SK-N-SH treated with all-trans-retinoic acid at 6 μM for 48 hours (cell line): ENCODE measurements at regions not wholly inside any gene's neighbourhood (a gene's known extent, or its start where the extent isn't known, plus 50 kb on each side); places are given as distances from the start of the nearest gene placed in this dataset.

Experiments
- ATAC-seq: fragments of 200-7000 bp; cut with Tn5 transposase; 3 replicates; pipeline ENCODE4 v1.9.1; 2020; ENCODE audit warnings: mild to moderate bottlenecking, moderate library complexity
- BACH2 ChIP-seq: fragments of 250-450 bp; sonication (Bioruptor Pico); IDR thresholded peaks from 2 replicates; pipeline ENCODE4 v1.9.0; 2021; ENCODE audit warnings: mild to moderate bottlenecking, borderline replicate concordance
- CSDC2 ChIP-seq: fragments of 250-450 bp; sonication (Bioruptor Pico); IDR thresholded peaks from 2 replicates; pipeline ENCODE4 v1.5.0; 2020; ENCODE audit warnings: mild to moderate bottlenecking, moderate library complexity
- ESRRG ChIP-seq: fragments of 250-450 bp; sonication (Bioruptor Pico); IDR thresholded peaks from 2 replicates; pipeline ENCODE4 v1.6.1; 2021; ENCODE audit warnings: mild to moderate bottlenecking
- GLIS3 ChIP-seq: fragments of 250-450 bp; sonication (Bioruptor Pico); IDR thresholded peaks from 2 replicates; pipeline ENCODE4 v1.5.0; 2020; ENCODE audit warnings: mild to moderate bottlenecking, moderate library complexity
- ISL1 ChIP-seq: fragments of 250-450 bp; sonication (Bioruptor Pico); IDR thresholded peaks from 2 replicates; pipeline ENCODE4 v2.1.2; 2022; ENCODE audit warnings: mild to moderate bottlenecking, moderate library complexity
- OSR1 ChIP-seq: fragments of 250-450 bp; sonication (Bioruptor Pico); IDR thresholded peaks from 2 replicates; pipeline ENCODE4 v1.8.0; 2022; ENCODE audit warnings: moderate library complexity, mild to moderate bottlenecking, inconsistent platforms
- PPARA ChIP-seq: fragments of 250-450 bp; sonication (Bioruptor Pico); IDR thresholded peaks from 2 replicates; pipeline ENCODE4 v1.5.0; 2020; ENCODE audit warnings: mild to moderate bottlenecking, borderline replicate concordance
- RARB ChIP-seq: fragments of 250-450 bp; sonication (Bioruptor Pico); IDR thresholded peaks from 2 replicates; pipeline ENCODE4 v1.8.0; 2021; ENCODE audit warnings: mild to moderate bottlenecking, moderate library complexity
- SNAI2 ChIP-seq: fragments of 250-450 bp; sonication (Bioruptor Pico); IDR thresholded peaks from 2 replicates; pipeline ENCODE4 v1.5.0; 2020; ENCODE audit warnings: mild to moderate bottlenecking, moderate library complexity
- TCF4 ChIP-seq: fragments of 250-450 bp; sonication (Bioruptor Pico); IDR thresholded peaks from 2 replicates; pipeline ENCODE4 v1.8.0; 2021; ENCODE audit warnings: mild to moderate bottlenecking, moderate library complexity, borderline replicate concordance
- TOX ChIP-seq: fragments of 250-450 bp; sonication (Bioruptor Pico); IDR thresholded peaks from 2 replicates; pipeline ENCODE4 v1.8.0; 2021; ENCODE audit warnings: mild to moderate bottlenecking, moderate library complexity, borderline replicate concordance
- ZC3H10 ChIP-seq: fragments of 250-450 bp; sonication (Bioruptor Pico); IDR thresholded peaks from 2 replicates; pipeline ENCODE4 v1.5.1; 2021; ENCODE audit warnings: mild to moderate bottlenecking, moderate library complexity
- ZFP3 ChIP-seq: fragments of 250-450 bp; sonication (Bioruptor Pico); IDR thresholded peaks from 2 replicates; pipeline ENCODE4 v1.5.0; 2020; ENCODE audit warnings: mild to moderate bottlenecking, moderate library complexity
- ZFP30 ChIP-seq: fragments of 450-650 bp; formaldehyde crosslinking; IDR thresholded peaks from 2 replicates; pipeline ENCODE4 v1.5.0; 2022; ENCODE audit warnings: mild to moderate bottlenecking, moderate library complexity
- ZNF565 ChIP-seq: fragments of 450-650 bp; formaldehyde crosslinking; conservative IDR thresholded peaks from 2 replicates; pipeline ENCODE4 v1.5.0; 2020; ENCODE audit warnings: low read depth, mild to moderate bottlenecking, moderate library complexity
- ZNF70 ChIP-seq: fragments of 450-650 bp; formaldehyde crosslinking; IDR thresholded peaks from 2 replicates; pipeline ENCODE4 v1.5.0; 2020; ENCODE audit warnings: mild to moderate bottlenecking, moderate library complexity
- ZNF8 ChIP-seq: fragments of 450-650 bp; formaldehyde crosslinking; IDR thresholded peaks from 2 replicates; pipeline ENCODE4 v1.5.0; 2020; ENCODE audit warnings: mild to moderate bottlenecking, moderate library complexity
- TF ChIP-seq, protein P1 (sequence below): fragments of 250-450 bp; sonication (Bioruptor Pico); IDR thresholded peaks from 2 replicates; pipeline ENCODE4 v1.8.0; 2021; ENCODE audit warnings: low read depth, mild to moderate bottlenecking, moderate library complexity, borderline replicate concordance
- TF ChIP-seq, protein P2 (sequence below): fragments of 250-450 bp; sonication (Bioruptor Pico); IDR thresholded peaks from 2 replicates; pipeline ENCODE4 v1.8.0; 2020; ENCODE audit warnings: mild to moderate bottlenecking, moderate library complexity, borderline replicate concordance
- TF ChIP-seq, protein P3 (sequence below): fragments of 250-450 bp; sonication (Bioruptor Pico); IDR thresholded peaks from 2 replicates; pipeline ENCODE4 v1.5.0; 2020; ENCODE audit warnings: mild to moderate bottlenecking, moderate library complexity
- TF ChIP-seq, protein P4 (sequence below): fragments of 250-450 bp; sonication (Bioruptor Pico); IDR thresholded peaks from 2 replicates; pipeline ENCODE4 v1.5.1; 2020; ENCODE audit warnings: low read depth, mild to moderate bottlenecking, moderate library complexity
- TF ChIP-seq, protein P5 (sequence below): fragments of 250-450 bp; sonication (Bioruptor Pico); IDR thresholded peaks from 2 replicates; pipeline ENCODE4 v1.5.1; 2021; ENCODE audit warnings: mild to moderate bottlenecking, moderate library complexity

DNA sequence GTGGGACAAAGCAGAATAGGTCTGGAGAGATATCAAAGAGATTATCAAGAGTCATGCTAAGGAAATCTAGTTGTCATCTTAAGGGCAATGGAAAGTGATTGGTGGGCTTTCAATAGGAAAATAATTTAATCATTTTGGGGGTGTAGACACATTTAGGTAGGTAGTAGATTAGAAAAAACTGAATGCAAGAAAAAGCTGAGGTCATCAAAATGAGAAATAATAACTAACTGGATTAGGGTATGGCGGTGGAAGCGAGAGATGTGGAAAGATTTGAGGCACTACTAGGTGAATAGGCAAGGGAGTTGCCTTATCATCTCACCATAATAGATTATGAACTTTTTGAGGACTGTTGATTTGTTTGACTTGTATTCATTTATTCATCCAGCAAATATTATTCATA lies 393.2 kb upstream of the ZNF608 start:
- TF ChIP-seq, protein P1, sequence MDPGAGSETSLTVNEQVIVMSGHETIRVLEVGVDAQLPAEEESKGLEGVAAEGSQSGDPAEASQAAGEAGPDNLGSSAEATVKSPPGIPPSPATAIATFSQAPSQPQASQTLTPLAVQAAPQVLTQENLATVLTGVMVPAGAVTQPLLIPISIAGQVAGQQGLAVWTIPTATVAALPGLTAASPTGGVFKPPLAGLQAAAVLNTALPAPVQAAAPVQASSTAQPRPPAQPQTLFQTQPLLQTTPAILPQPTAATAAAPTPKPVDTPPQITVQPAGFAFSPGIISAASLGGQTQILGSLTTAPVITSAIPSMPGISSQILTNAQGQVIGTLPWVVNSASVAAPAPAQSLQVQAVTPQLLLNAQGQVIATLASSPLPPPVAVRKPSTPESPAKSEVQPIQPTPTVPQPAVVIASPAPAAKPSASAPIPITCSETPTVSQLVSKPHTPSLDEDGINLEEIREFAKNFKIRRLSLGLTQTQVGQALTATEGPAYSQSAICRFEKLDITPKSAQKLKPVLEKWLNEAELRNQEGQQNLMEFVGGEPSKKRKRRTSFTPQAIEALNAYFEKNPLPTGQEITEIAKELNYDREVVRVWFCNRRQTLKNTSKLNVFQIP (CRISPR knock-in tag): no peak
- no peak for TF ChIP-seq BACH2 (CRISPR knock-in tag)
- no peak for TF ChIP-seq ZFP3 (CRISPR knock-in tag)
- TF ChIP-seq ZNF565 (CRISPR knock-in tag): no peak
- TF ChIP-seq SNAI2 (CRISPR knock-in tag): no peak
- no peak for TF ChIP-seq TOX (CRISPR knock-in tag)
- TF ChIP-seq, protein P2, sequence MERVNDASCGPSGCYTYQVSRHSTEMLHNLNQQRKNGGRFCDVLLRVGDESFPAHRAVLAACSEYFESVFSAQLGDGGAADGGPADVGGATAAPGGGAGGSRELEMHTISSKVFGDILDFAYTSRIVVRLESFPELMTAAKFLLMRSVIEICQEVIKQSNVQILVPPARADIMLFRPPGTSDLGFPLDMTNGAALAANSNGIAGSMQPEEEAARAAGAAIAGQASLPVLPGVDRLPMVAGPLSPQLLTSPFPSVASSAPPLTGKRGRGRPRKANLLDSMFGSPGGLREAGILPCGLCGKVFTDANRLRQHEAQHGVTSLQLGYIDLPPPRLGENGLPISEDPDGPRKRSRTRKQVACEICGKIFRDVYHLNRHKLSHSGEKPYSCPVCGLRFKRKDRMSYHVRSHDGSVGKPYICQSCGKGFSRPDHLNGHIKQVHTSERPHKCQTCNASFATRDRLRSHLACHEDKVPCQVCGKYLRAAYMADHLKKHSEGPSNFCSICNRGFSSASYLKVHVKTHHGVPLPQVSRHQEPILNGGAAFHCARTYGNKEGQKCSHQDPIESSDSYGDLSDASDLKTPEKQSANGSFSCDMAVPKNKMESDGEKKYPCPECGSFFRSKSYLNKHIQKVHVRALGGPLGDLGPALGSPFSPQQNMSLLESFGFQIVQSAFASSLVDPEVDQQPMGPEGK (CRISPR knock-in tag): no peak
- ATAC-seq: no peak

DNA sequence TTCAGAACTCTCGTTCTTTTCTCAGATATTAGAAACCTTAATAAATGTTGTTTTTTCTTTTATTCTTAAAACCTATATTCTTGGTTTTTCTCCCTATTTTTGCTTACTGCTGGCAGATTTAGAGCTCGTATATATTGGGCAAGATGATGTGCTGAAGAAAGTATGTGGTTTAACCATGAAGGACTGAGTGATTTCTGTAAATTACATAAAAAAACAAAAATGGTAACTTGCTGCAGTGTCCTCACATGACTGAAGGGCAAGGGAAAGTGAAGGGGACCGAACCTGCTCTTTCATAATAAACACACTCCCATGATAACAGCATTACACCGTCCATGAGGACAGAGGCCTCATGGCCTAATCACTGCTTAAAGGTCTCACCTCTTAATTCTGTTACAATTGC lies 393.8 kb upstream of the ZNF608 start:
- TF ChIP-seq ZNF8: no peak
- no peak for TF ChIP-seq BACH2 (CRISPR knock-in tag)
- no peak for TF ChIP-seq RARB (CRISPR knock-in tag)
- no peak for TF ChIP-seq SNAI2 (CRISPR knock-in tag)
- TF ChIP-seq GLIS3 (CRISPR knock-in tag): no peak
- no peak for TF ChIP-seq TOX (CRISPR knock-in tag)
- TF ChIP-seq ZNF565 (CRISPR knock-in tag): no peak
- TF ChIP-seq ESRRG (CRISPR knock-in tag): no peak
- no peak for TF ChIP-seq ISL1 (CRISPR knock-in tag)
- TF ChIP-seq TCF4 (CRISPR knock-in tag): no peak
- no peak for TF ChIP-seq ZFP30 (CRISPR knock-in tag)
- TF ChIP-seq, protein P3, sequence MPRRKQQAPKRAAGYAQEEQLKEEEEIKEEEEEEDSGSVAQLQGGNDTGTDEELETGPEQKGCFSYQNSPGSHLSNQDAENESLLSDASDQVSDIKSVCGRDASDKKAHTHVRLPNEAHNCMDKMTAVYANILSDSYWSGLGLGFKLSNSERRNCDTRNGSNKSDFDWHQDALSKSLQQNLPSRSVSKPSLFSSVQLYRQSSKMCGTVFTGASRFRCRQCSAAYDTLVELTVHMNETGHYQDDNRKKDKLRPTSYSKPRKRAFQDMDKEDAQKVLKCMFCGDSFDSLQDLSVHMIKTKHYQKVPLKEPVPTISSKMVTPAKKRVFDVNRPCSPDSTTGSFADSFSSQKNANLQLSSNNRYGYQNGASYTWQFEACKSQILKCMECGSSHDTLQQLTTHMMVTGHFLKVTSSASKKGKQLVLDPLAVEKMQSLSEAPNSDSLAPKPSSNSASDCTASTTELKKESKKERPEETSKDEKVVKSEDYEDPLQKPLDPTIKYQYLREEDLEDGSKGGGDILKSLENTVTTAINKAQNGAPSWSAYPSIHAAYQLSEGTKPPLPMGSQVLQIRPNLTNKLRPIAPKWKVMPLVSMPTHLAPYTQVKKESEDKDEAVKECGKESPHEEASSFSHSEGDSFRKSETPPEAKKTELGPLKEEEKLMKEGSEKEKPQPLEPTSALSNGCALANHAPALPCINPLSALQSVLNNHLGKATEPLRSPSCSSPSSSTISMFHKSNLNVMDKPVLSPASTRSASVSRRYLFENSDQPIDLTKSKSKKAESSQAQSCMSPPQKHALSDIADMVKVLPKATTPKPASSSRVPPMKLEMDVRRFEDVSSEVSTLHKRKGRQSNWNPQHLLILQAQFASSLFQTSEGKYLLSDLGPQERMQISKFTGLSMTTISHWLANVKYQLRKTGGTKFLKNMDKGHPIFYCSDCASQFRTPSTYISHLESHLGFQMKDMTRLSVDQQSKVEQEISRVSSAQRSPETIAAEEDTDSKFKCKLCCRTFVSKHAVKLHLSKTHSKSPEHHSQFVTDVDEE: no peak
- TF ChIP-seq ZNF70 (CRISPR knock-in tag): no peak
- no peak for TF ChIP-seq OSR1 (CRISPR knock-in tag)
- no peak for TF ChIP-seq CSDC2
- no peak for TF ChIP-seq PPARA (CRISPR knock-in tag)
- TF ChIP-seq ZC3H10 (CRISPR knock-in tag): no peak
- TF ChIP-seq, protein P4, sequence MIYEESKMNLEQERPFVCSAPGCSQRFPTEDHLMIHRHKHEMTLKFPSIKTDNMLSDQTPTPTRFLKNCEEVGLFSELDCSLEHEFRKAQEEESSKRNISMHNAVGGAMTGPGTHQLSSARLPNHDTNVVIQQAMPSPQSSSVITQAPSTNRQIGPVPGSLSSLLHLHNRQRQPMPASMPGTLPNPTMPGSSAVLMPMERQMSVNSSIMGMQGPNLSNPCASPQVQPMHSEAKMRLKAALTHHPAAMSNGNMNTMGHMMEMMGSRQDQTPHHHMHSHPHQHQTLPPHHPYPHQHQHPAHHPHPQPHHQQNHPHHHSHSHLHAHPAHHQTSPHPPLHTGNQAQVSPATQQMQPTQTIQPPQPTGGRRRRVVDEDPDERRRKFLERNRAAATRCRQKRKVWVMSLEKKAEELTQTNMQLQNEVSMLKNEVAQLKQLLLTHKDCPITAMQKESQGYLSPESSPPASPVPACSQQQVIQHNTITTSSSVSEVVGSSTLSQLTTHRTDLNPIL: no peak
- TF ChIP-seq, protein P5, sequence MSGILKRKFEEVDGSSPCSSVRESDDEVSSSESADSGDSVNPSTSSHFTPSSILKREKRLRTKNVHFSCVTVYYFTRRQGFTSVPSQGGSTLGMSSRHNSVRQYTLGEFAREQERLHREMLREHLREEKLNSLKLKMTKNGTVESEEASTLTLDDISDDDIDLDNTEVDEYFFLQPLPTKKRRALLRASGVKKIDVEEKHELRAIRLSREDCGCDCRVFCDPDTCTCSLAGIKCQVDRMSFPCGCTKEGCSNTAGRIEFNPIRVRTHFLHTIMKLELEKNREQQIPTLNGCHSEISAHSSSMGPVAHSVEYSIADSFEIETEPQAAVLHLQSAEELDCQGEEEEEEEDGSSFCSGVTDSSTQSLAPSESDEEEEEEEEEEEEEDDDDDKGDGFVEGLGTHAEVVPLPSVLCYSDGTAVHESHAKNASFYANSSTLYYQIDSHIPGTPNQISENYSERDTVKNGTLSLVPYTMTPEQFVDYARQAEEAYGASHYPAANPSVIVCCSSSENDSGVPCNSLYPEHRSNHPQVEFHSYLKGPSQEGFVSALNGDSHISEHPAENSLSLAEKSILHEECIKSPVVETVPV (CRISPR knock-in tag): no peak
- TF ChIP-seq, protein P1 (CRISPR knock-in tag): no peak
- ATAC-seq: no peak
